Caco-2 (cell line): ENCODE measurements at regions not wholly inside any gene's neighbourhood (a gene's known extent, or its start where the extent isn't known, plus 50 kb on each side); places are given as distances from the start of the nearest gene placed in this dataset.

Experiments
- BruUV-seq: library from RNA; stranded (reverse); fragments of 400-500 nt; replicated peaks from 2 replicates; lab custom pipeline; 2021; lab: Mats Ljungman, UMichigan
- CTCF ChIA-PET: fragments of 300-600 bp; sonication (Branson Sonifier 250); formaldehyde crosslinking; loops from one replicate; lab custom pipeline; 2022; ENCODE audit warnings: antibody characterized with exemption; lab: Charles Lee
- POLR2A ChIA-PET: fragments of 300-600 bp; sonication (Branson Sonifier 250); formaldehyde crosslinking; loops from one replicate; lab custom pipeline; 2022; ENCODE audit warnings: antibody characterized with exemption; lab: Charles Lee
- DNase-seq, 2 experiments: peaks; one replicate each; pipeline versions ENCODE4 v3.0.0 to v3.0.0-alpha.2; 2020 to 2022
- H3K27me3 ChIP-seq: replicated peaks from 2 replicates; pipeline ENCODE4 v1.6.0; 2011; ENCODE audit warnings: low read length; ENCODE audit not compliant: control insufficient read depth, insufficient read depth
- H3K36me3 ChIP-seq: 2 replicates; pipeline ENCODE4 v1.5.1; 2011; ENCODE audit warnings: low read length; ENCODE audit not compliant: control insufficient read depth, insufficient read depth
- H3K4me1 ChIP-seq: fragments of 250-450 bp; sonication (Bioruptor Pico); 2 replicates; pipeline ENCODE4 v1.5.1; 2020; ENCODE audit warnings: mild to moderate bottlenecking
- H3K4me3 ChIP-seq: 2 replicates; pipeline ENCODE4 v1.5.1; 2011; ENCODE audit warnings: low read depth, mild to moderate bottlenecking, control low read depth, low read length
- H3K9me3 ChIP-seq: fragments of 250-450 bp; sonication (Bioruptor Pico); 2 replicates; pipeline ENCODE4 v1.5.1; 2020; ENCODE audit warnings: mild to moderate bottlenecking, moderate library complexity
- H3K27ac Mint-ChIP-seq: one replicate; pipeline ENCODE4 v1.8.0; 2022; ENCODE audit warnings: mixed read lengths; ENCODE audit not compliant: unreplicated experiment
- H3K27me3 Mint-ChIP-seq: one replicate; pipeline ENCODE4 v1.8.0; 2022; ENCODE audit warnings: mixed read lengths; ENCODE audit not compliant: insufficient read depth, unreplicated experiment
- H3K36me3 Mint-ChIP-seq: one replicate; pipeline ENCODE4 v1.8.0; 2022; ENCODE audit warnings: mild to moderate bottlenecking, mixed read lengths; ENCODE audit not compliant: insufficient read depth, unreplicated experiment
- H3K4me1 Mint-ChIP-seq: one replicate; pipeline ENCODE4 v1.8.0; 2022; ENCODE audit warnings: low read depth, mixed read lengths; ENCODE audit not compliant: unreplicated experiment
- H3K4me3 Mint-ChIP-seq: one replicate; pipeline ENCODE4 v1.8.0; 2022; ENCODE audit warnings: mild to moderate bottlenecking, moderate library complexity, mixed read lengths; ENCODE audit not compliant: unreplicated experiment
- H3K9me3 Mint-ChIP-seq: one replicate; pipeline ENCODE4 v1.8.0; 2022; ENCODE audit warnings: mixed read lengths; ENCODE audit not compliant: unreplicated experiment
- intact Hi-C: fragments of 100-400 bp; cut with micrococcal nuclease; formaldehyde crosslinking; loops from one replicate; pipeline ENCODE4 v1.10.0; 2022; ENCODE audit not compliant: unreplicated experiment
- TF ChIP-seq, protein P1 (sequence below), 2 experiments: fragments of 200-600 bp in 1 of 2; IDR thresholded peaks; 1 replicate in 1 of 2; 2 replicates in 1 of 2; pipeline versions ENCODE4 v1.5.1 to v1.8.0; 2011 to 2022; ENCODE audit warnings: antibody characterized with exemption in 1 of 2, control low read depth in 1 of 2, inconsistent platforms in 1 of 2, low read depth in 1 of 2, low read length in 1 of 2, mild to moderate bottlenecking in 1 of 2, moderate library complexity in 1 of 2; ENCODE audit not compliant: insufficient read depth in 1 of 2, severe bottlenecking in 1 of 2, unreplicated experiment in 1 of 2

DNA sequence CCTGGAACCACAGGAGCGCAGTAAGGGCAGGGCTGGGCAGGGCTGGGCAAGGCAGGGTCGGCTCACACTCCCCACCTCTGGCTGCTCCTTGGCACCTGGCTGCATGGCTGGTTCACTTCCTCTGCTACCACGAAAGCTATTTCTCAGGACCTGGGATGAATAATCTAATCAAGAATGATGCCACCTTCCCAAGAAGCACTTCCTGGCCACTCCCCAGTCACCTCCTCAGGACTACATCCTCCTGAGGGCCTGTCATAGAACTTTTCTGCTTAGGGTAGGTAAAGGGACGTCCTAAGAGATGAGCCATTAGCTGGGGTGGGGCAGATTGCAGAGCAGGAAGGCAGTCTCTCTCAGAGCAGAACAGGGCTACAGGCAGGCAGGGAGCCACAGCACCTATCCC, 288.2 kb upstream of the MAP3K1 start:
- Histone ChIP-seq H3K4me3 (no peak overlapping the region), H3K9me3 (no peaks in the 10 kb centered on the region), H3K4me1 (peaks cover 57% of the 10 kb centered on the region), H3K27me3 (no peaks in the 10 kb centered on the region), H3K36me3 (no peaks in the 10 kb centered on the region)
- H3K27ac Mint-ChIP-seq = no peak overlapping the region
- no peaks in the 10 kb centered on the region for H3K27me3 Mint-ChIP-seq
- H3K36me3 Mint-ChIP-seq = no peaks in the 10 kb centered on the region
- intact Hi-C loops = no loop called here
- ChIA-PET CTCF (no interaction called here), POLR2A (no interaction called here)
- no TSS peak for BruUV-seq
- H3K9me3 Mint-ChIP-seq = peaks cover 14% of the 10 kb centered on the region
- TF ChIP-seq, protein P1, sequence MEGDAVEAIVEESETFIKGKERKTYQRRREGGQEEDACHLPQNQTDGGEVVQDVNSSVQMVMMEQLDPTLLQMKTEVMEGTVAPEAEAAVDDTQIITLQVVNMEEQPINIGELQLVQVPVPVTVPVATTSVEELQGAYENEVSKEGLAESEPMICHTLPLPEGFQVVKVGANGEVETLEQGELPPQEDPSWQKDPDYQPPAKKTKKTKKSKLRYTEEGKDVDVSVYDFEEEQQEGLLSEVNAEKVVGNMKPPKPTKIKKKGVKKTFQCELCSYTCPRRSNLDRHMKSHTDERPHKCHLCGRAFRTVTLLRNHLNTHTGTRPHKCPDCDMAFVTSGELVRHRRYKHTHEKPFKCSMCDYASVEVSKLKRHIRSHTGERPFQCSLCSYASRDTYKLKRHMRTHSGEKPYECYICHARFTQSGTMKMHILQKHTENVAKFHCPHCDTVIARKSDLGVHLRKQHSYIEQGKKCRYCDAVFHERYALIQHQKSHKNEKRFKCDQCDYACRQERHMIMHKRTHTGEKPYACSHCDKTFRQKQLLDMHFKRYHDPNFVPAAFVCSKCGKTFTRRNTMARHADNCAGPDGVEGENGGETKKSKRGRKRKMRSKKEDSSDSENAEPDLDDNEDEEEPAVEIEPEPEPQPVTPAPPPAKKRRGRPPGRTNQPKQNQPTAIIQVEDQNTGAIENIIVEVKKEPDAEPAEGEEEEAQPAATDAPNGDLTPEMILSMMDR (IDR thresholded peaks at IDR 0.05; ENCODE audit: insufficient read depth in 1 of 2, low read depth in 1 of 2, low read length in 1 of 2, severe bottlenecking in 1 of 2, unreplicated experiment in 1 of 2) = no peak
- peaks cover 36% of the 10 kb centered on the region for H3K4me1 Mint-ChIP-seq
- DNase-seq = no peak
- no peak overlapping the region for H3K4me3 Mint-ChIP-seq

DNA sequence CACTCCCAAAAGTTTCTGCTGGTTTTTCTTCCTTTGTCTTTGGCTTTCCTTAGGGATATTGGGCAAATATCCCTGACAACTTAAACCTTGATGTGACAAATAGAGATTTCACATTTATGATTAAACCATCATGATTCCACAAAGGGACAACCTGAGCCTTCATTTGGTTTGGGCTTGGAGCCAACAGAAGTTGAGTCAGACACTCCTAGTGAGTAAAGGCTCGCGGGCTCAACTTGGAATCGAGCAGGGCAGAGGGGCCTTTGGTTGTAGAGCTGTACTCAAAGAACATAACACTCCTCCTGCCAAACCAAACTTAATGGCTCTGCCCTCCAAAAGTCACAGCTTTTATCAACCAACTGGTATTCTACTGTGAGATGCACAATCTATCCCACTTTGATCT, 290.2 kb upstream of the MAP3K1 start:
- Histone ChIP-seq H3K9me3 (no peaks in the 10 kb centered on the region), H3K4me3 (no peak overlapping the region), H3K27me3 (no peaks in the 10 kb centered on the region), H3K36me3 (no peaks in the 10 kb centered on the region), H3K4me1 (peaks cover 37% of the 10 kb centered on the region)
- no peak for DNase-seq
- Mint-ChIP-seq H3K36me3 (no peaks in the 10 kb centered on the region), H3K9me3 (no peaks in the 10 kb centered on the region), H3K4me3 (no peak overlapping the region), H3K27ac (no peak overlapping the region), H3K4me1 (peaks cover 17% of the 10 kb centered on the region), H3K27me3 (no peaks in the 10 kb centered on the region)
- no TSS peak for BruUV-seq
- CTCF ChIA-PET = no interaction called here
- POLR2A ChIA-PET = no interaction called here
- TF ChIP-seq, protein P1 (IDR thresholded peaks at IDR 0.05; ENCODE audit: insufficient read depth in 1 of 2, low read depth in 1 of 2, low read length in 1 of 2, severe bottlenecking in 1 of 2, unreplicated experiment in 1 of 2) = no peak
- intact Hi-C loops = no loop called here

DNA sequence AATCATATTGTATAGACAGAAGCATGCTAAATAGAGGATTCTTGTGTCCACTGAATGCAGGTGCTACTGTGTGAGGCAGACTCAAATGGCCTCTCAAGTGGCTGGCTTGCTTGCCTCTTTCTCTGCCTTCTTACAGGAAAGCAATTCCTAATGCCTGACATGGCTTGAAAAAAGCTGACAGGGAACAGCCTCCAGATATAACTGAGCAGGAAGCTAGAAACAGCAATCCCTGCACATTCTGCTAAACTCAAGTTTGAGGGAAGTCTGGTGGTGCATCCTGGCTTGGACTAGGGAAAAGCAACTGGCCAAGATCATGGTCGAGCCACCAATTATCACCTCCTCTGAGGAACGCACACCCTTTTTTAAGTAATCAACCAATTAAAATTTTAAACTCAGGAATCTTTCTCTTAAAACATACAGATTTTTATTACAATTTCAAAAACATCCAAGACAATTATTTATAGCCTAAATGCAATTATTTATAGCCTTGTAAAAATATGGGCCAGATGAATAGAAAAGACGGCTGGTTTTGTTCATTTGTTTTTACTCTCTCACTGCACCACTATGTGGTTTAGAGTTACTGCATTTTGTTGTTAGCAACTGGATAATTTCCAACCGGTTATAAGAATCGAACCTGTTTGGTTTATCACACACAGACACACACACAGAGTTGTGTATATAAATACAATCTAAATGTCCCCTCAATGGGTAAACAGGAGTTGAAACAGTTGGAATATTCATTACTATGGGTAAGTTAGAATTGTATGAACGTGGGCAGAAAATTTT, 290.9 kb upstream of the ANKRD55 start:
- no peak overlapping the region for H3K4me3 ChIP-seq
- Mint-ChIP-seq H3K4me1 (peaks cover 17% of the 10 kb centered on the region), H3K36me3 (no peaks in the 10 kb centered on the region), H3K9me3 (no peaks in the 10 kb centered on the region), H3K27ac (no peak overlapping the region), H3K4me3 (no peak overlapping the region), H3K27me3 (no peaks in the 10 kb centered on the region)
- no TSS peak for BruUV-seq
- POLR2A ChIA-PET = no interaction called here
- peaks cover 31% of the 10 kb centered on the region for H3K4me1 ChIP-seq
- no peaks in the 10 kb centered on the region for H3K27me3 ChIP-seq
- H3K9me3 ChIP-seq = no peaks in the 10 kb centered on the region
- CTCF ChIA-PET = no interaction called here
- intact Hi-C loops = no loop called here
- TF ChIP-seq, protein P1 (IDR thresholded peaks at IDR 0.05; ENCODE audit: insufficient read depth in 1 of 2, low read depth in 1 of 2, low read length in 1 of 2, severe bottlenecking in 1 of 2, unreplicated experiment in 1 of 2) = no peak
- DNase-seq = no peak
- no peaks in the 10 kb centered on the region for H3K36me3 ChIP-seq
